Endothelial cell of umbilical vein (primary cell): ENCODE measurements at regions not wholly inside any gene's neighbourhood (a gene's known extent, or its start where the extent isn't known, plus 50 kb on each side); places are given as distances from the start of the nearest gene placed in this dataset.

Source experiments
- EZH2 ChIP-seq: IDR thresholded peaks from 2 replicates; pipeline ENCODE4 v1.6.1; 2012; ENCODE audit warnings: borderline replicate concordance, low read depth, mild to moderate bottlenecking, moderate library complexity, low read length, inconsistent platforms; ENCODE audit not compliant: severe bottlenecking
- FOS ChIP-seq: IDR thresholded peaks from 2 replicates; pipeline ENCODE4 v1.6.1; 2011; ENCODE audit warnings: mild to moderate bottlenecking, low read length, moderate library complexity, borderline replicate concordance; ENCODE audit not compliant: insufficient read depth
- MYC ChIP-seq: IDR thresholded peaks from one replicate; pipeline ENCODE4 v1.6.1; 2011; ENCODE audit warnings: mild to moderate bottlenecking, low read depth, low read length
- POLR2A ChIP-seq: IDR thresholded peaks from 2 replicates; pipeline ENCODE4 v1.6.1; 2012; ENCODE audit warnings: low read depth, mild to moderate bottlenecking, control low read depth, low read length
- POLR2AphosphoS5 ChIP-seq: IDR thresholded peaks from 2 replicates; pipeline ENCODE4 v1.6.1; 2012; ENCODE audit warnings: low read depth, mild to moderate bottlenecking, control low read depth, low read length, moderate library complexity; ENCODE audit not compliant: insufficient read depth
- TF ChIP-seq, protein P1 (sequence below), 2 donors: IDR thresholded peaks; 1 replicate in 1 of 2; 2 replicates in 1 of 2; pipeline ENCODE4 v1.5.1; 2011; ENCODE audit warnings: low read length in 2 of 2, mild to moderate bottlenecking in 2 of 2, moderate library complexity in 2 of 2, control low read depth in 1 of 2, inconsistent platforms in 1 of 2, low read depth in 1 of 2; ENCODE audit not compliant: insufficient read depth in 1 of 2; ENCODE audit errors: extremely low read depth in 1 of 2
- TF ChIP-seq, protein P2 (sequence below): IDR thresholded peaks from 2 replicates; pipeline ENCODE4 v1.6.1; 2011; ENCODE audit not compliant: insufficient read depth, insufficient read length

DNA sequence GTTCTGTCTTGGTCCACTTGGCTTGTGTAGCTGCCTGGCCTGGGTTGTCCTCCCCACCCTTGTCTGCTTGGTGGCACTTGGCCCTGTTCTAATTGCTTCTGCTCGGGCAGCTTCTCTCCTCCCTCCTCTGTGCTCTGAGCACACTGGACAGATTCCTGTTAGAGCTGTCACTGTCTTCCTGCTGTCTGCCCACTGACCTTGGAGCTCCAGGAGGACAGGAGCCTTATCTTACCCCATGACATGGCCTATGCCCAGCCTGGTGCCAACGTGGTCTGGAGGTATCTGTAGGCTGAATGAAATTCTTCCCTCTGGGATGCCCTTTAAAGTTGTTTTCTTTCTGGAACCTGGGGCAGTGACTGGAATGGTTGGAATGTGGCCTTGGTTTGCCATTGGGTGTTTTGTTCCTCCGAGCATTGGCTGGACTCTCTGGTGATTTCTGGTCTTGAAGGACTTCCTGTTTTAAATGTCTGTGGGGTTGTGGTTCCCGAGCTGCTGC, 94.1 kb downstream of the FAM43A start:
- TF ChIP-seq, protein P1, sequence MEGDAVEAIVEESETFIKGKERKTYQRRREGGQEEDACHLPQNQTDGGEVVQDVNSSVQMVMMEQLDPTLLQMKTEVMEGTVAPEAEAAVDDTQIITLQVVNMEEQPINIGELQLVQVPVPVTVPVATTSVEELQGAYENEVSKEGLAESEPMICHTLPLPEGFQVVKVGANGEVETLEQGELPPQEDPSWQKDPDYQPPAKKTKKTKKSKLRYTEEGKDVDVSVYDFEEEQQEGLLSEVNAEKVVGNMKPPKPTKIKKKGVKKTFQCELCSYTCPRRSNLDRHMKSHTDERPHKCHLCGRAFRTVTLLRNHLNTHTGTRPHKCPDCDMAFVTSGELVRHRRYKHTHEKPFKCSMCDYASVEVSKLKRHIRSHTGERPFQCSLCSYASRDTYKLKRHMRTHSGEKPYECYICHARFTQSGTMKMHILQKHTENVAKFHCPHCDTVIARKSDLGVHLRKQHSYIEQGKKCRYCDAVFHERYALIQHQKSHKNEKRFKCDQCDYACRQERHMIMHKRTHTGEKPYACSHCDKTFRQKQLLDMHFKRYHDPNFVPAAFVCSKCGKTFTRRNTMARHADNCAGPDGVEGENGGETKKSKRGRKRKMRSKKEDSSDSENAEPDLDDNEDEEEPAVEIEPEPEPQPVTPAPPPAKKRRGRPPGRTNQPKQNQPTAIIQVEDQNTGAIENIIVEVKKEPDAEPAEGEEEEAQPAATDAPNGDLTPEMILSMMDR (IDR thresholded peaks at IDR 0.05; ENCODE audit: extremely low read depth in 1 of 2, insufficient read depth in 1 of 2, low read depth in 1 of 2, low read length in 2 of 2), result no peak
- TF ChIP-seq POLR2A, result no peak
- TF ChIP-seq POLR2AphosphoS5, result peak; percentile 37
- TF ChIP-seq EZH2, result no peak
- TF ChIP-seq MYC, result no peak
- TF ChIP-seq, protein P2, sequence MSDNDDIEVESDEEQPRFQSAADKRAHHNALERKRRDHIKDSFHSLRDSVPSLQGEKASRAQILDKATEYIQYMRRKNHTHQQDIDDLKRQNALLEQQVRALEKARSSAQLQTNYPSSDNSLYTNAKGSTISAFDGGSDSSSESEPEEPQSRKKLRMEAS, result no peak
- TF ChIP-seq FOS, result no peak
